Spleen (tissue), 7 donors: ENCODE measurements at regions not wholly inside any gene's neighbourhood (a gene's known extent, or its start where the extent isn't known, plus 50 kb on each side); places are given as distances from the start of the nearest gene placed in this dataset.
"Not testable (repeated sequence)": the region's sequence is repeated elsewhere in the genome, so short reads cannot be mapped to it uniquely, and the experiment has no call there.

Source experiments
- POLR2A ChIP-seq, 3 donors: fragments of 450-650 bp; IDR thresholded peaks; one replicate each; pipeline ENCODE4 v1.5.1; 2017; ENCODE audit warnings: antibody characterized with exemption in 3 of 3, mild to moderate bottlenecking in 1 of 3
- TF ChIP-seq, protein P1 (sequence below), 11 experiments: fragments of 200-600 bp in 7 of 11; fragments of 450-650 bp in 4 of 11; sonication (generic) in 4 of 11; IDR thresholded peaks in 8 of 11; conservative IDR thresholded peaks in 3 of 11; 1 replicate in 7 of 11; 2 replicates in 4 of 11; pipeline versions ENCODE4 v1.4.0 to v1.8.0; 2016 to 2021; ENCODE audit warnings: antibody characterized with exemption in 11 of 11, inconsistent platforms in 4 of 11, mild to moderate bottlenecking in 1 of 11
- donor health status: DM: no; HTN: no; CAD: no; lungs with moderate emphysema.
- donor health status: DM: no; HTN: no; CAD: no.
- donor health status: DM: no; HTN: no; CAD: no.

DNA sequence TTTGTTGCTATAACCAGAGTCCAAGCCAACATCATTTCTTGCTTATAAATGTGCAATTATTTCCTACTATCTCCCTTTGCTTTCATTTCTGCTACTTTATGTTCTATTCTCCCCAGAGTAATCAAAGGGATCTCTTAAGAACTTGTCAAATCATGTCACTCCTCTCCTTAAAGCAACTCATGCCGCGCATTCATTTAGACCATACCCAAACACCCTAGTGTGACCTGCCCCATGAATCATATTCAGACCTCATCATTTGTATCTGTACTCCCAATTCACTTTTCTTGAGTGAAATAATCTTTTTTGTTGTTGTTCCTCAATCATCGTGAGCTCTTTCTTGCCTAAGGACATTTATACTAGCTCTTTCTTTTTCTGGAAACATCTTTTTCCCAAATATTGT, 151.8 kb downstream of the SYT15 start:
- not testable (repeated sequence) for TF ChIP-seq POLR2A (IDR thresholded peaks at IDR 0.05)
- TF ChIP-seq, protein P1, sequence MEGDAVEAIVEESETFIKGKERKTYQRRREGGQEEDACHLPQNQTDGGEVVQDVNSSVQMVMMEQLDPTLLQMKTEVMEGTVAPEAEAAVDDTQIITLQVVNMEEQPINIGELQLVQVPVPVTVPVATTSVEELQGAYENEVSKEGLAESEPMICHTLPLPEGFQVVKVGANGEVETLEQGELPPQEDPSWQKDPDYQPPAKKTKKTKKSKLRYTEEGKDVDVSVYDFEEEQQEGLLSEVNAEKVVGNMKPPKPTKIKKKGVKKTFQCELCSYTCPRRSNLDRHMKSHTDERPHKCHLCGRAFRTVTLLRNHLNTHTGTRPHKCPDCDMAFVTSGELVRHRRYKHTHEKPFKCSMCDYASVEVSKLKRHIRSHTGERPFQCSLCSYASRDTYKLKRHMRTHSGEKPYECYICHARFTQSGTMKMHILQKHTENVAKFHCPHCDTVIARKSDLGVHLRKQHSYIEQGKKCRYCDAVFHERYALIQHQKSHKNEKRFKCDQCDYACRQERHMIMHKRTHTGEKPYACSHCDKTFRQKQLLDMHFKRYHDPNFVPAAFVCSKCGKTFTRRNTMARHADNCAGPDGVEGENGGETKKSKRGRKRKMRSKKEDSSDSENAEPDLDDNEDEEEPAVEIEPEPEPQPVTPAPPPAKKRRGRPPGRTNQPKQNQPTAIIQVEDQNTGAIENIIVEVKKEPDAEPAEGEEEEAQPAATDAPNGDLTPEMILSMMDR (IDR thresholded peaks at IDR 0.05 in 8 of 11, conservative IDR thresholded peaks at IDR 0.05 in 3 of 11), result not testable (repeated sequence)
